SH-SY5Y (cell line): ENCODE measurements at regions not wholly inside any gene's neighbourhood (a gene's known extent, or its start where the extent isn't known, plus 50 kb on each side); places are given as distances from the start of the nearest gene placed in this dataset.

Source experiments
- GATA2 ChIP-seq: IDR thresholded peaks from 2 replicates; pipeline ENCODE4 v1.6.1; 2011; ENCODE audit warnings: mild to moderate bottlenecking, low read depth, low read length
- GATA3 ChIP-seq: IDR thresholded peaks from 2 replicates; pipeline ENCODE4 v1.6.1; 2011; ENCODE audit warnings: low read depth, mild to moderate bottlenecking, low read length, moderate library complexity

GRCh38 chr9:106775960-106776359 lies 87.0 kb upstream of the ZNF462 start:
- TF ChIP-seq GATA2 (no peak), GATA3 (no peak)
